ENCODE measurements at regions not wholly inside any gene's neighbourhood (a gene's known extent, or its start where the extent isn't known, plus 50 kb on each side); places are given as distances from the start of the nearest gene placed in this dataset.
"Not testable (repeated sequence)": the region's sequence is repeated elsewhere in the genome, so short reads cannot be mapped to it uniquely, and the experiment has no call there.

GRCh38 chr11:37199082-37199481, 601.0 kb upstream of the RAG2 start:
- no peak overlapping the region for H3K4me3 ChIP-seq (ENCODE audit: insufficient read depth, low read depth, low read length)
- WGBS, 2 experiments: 69 to 79% methylated on average over 1 of the region's 1 CpG
- H3K4me1 ChIP-seq (ENCODE audit: control insufficient read depth, insufficient read depth, low read length): peaks cover 3% of the 10 kb centered on the region
- no peaks in the 10 kb centered on the region for H3K36me3 ChIP-seq (ENCODE audit: control insufficient read depth, insufficient read depth, low read length)
- no peaks in the 10 kb centered on the region for H3K9me3 ChIP-seq (ENCODE audit: control insufficient read depth, low read length)
- no peak overlapping the region for H3K27ac ChIP-seq (ENCODE audit: insufficient read depth, low read depth, low read length, poor library complexity, severe bottlenecking)
- no peaks in the 10 kb centered on the region for H3K27me3 ChIP-seq (ENCODE audit: control insufficient read depth, insufficient read depth, low read length, poor library complexity, severe bottlenecking)

- no peaks in the 10 kb centered on the region for H3K4me1 ChIP-seq (ENCODE audit: control insufficient read depth, insufficient read depth, low read length)
- no peak overlapping the region for H3K4me3 ChIP-seq (ENCODE audit: insufficient read depth, low read depth, low read length)
- no peaks in the 10 kb centered on the region for H3K27me3 ChIP-seq (ENCODE audit: control insufficient read depth, insufficient read depth, low read length, poor library complexity, severe bottlenecking)
- no peak overlapping the region for H3K27ac ChIP-seq (ENCODE audit: insufficient read depth, low read depth, low read length, poor library complexity, severe bottlenecking)
- WGBS, 2 experiments: 41 to 45% methylated on average over 1 of the region's 1 CpG
- H3K36me3 ChIP-seq (ENCODE audit: control insufficient read depth, insufficient read depth, low read length): no peaks in the 10 kb centered on the region
- no peaks in the 10 kb centered on the region for H3K9me3 ChIP-seq (ENCODE audit: control insufficient read depth, low read length)
Measured at GRCh38 chr11:37184326-37184725, 586.3 kb upstream of the RAG2 start.

- Histone ChIP-seq H3K27ac (ENCODE audit: insufficient read depth, low read depth, low read length, poor library complexity, severe bottlenecking) (no peak overlapping the region), H3K27me3 (ENCODE audit: control insufficient read depth, insufficient read depth, low read length, poor library complexity, severe bottlenecking) (no peaks in the 10 kb centered on the region), H3K4me1 (ENCODE audit: control insufficient read depth, insufficient read depth, low read length) (no peaks in the 10 kb centered on the region), H3K4me3 (ENCODE audit: insufficient read depth, low read depth, low read length) (no peak overlapping the region), H3K9me3 (ENCODE audit: control insufficient read depth, low read length) (no peaks in the 10 kb centered on the region), H3K36me3 (ENCODE audit: control insufficient read depth, insufficient read depth, low read length) (no peaks in the 10 kb centered on the region)
- 90 to 93% methylated on average over 5 of the region's 5 CpGs for WGBS, 2 experiments
Measured at GRCh38 chr11:37182031-37182430, 584.0 kb upstream of the RAG2 start.

GRCh38 chr11:37177721-37178120, 579.7 kb upstream of the RAG2 start:
- Histone ChIP-seq H3K9me3 (ENCODE audit: control insufficient read depth, low read length) (no peaks in the 10 kb centered on the region), H3K4me1 (ENCODE audit: control insufficient read depth, insufficient read depth, low read length) (no peaks in the 10 kb centered on the region), H3K27ac (ENCODE audit: insufficient read depth, low read depth, low read length, poor library complexity, severe bottlenecking) (no peak overlapping the region), H3K27me3 (ENCODE audit: control insufficient read depth, insufficient read depth, low read length, poor library complexity, severe bottlenecking) (no peaks in the 10 kb centered on the region), H3K36me3 (ENCODE audit: control insufficient read depth, insufficient read depth, low read length) (no peaks in the 10 kb centered on the region), H3K4me3 (ENCODE audit: insufficient read depth, low read depth, low read length) (no peak overlapping the region)
- 100% methylated on average over 1 of the region's 1 CpG; no CpG with 5 or more reads in 1 of the 2 experiments for WGBS, 2 experiments

GRCh38 chr11:37171451-37171850, 573.4 kb upstream of the RAG2 start:
- no peak overlapping the region for H3K27ac ChIP-seq (ENCODE audit: insufficient read depth, low read depth, low read length, poor library complexity, severe bottlenecking)

GRCh38 chr11:37170311-37170710, 572.3 kb upstream of the RAG2 start:
- Histone ChIP-seq H3K27ac (ENCODE audit: insufficient read depth, low read depth, low read length, poor library complexity, severe bottlenecking) (no peak overlapping the region), H3K27me3 (ENCODE audit: control insufficient read depth, insufficient read depth, low read length, poor library complexity, severe bottlenecking) (no peaks in the 10 kb centered on the region), H3K36me3 (ENCODE audit: control insufficient read depth, insufficient read depth, low read length) (no peaks in the 10 kb centered on the region), H3K4me1 (ENCODE audit: control insufficient read depth, insufficient read depth, low read length) (no peaks in the 10 kb centered on the region), H3K9me3 (ENCODE audit: control insufficient read depth, low read length) (no peaks in the 10 kb centered on the region), H3K4me3 (ENCODE audit: insufficient read depth, low read depth, low read length) (no peak overlapping the region)

More at GRCh38 chr11:37171451-37171850, 573.4 kb upstream of the RAG2 start:
- Histone ChIP-seq H3K4me1 (ENCODE audit: control insufficient read depth, insufficient read depth, low read length) (no peaks in the 10 kb centered on the region), H3K9me3 (ENCODE audit: control insufficient read depth, low read length) (no peaks in the 10 kb centered on the region), H3K36me3 (ENCODE audit: control insufficient read depth, insufficient read depth, low read length) (no peaks in the 10 kb centered on the region), H3K4me3 (ENCODE audit: insufficient read depth, low read depth, low read length) (no peak overlapping the region), H3K27me3 (ENCODE audit: control insufficient read depth, insufficient read depth, low read length, poor library complexity, severe bottlenecking) (no peaks in the 10 kb centered on the region)
- 92 to 94% methylated on average over 2 of the region's 2 CpGs for WGBS, 2 experiments

GRCh38 chr11:37145434-37145833, 547.4 kb upstream of the RAG2 start:
- WGBS, 2 experiments: 87 to 97% methylated on average over 1 of the region's 1 CpG
- H3K4me1 ChIP-seq (ENCODE audit: control insufficient read depth, insufficient read depth, low read length); H3K27me3 ChIP-seq (ENCODE audit: control insufficient read depth, insufficient read depth, low read length, poor library complexity, severe bottlenecking); H3K36me3 ChIP-seq (ENCODE audit: control insufficient read depth, insufficient read depth, low read length); H3K4me3 ChIP-seq (ENCODE audit: insufficient read depth, low read depth, low read length); H3K9me3 ChIP-seq (ENCODE audit: control insufficient read depth, low read length); H3K27ac ChIP-seq (ENCODE audit: insufficient read depth, low read depth, low read length, poor library complexity, severe bottlenecking): not testable (repeated sequence)

- H3K27me3 ChIP-seq (ENCODE audit: control insufficient read depth, insufficient read depth, low read length, poor library complexity, severe bottlenecking): no peaks in the 10 kb centered on the region
- H3K9me3 ChIP-seq (ENCODE audit: control insufficient read depth, low read length): no peaks in the 10 kb centered on the region
- no peak overlapping the region for H3K4me3 ChIP-seq (ENCODE audit: insufficient read depth, low read depth, low read length)
- H3K4me1 ChIP-seq (ENCODE audit: control insufficient read depth, insufficient read depth, low read length): no peaks in the 10 kb centered on the region
- H3K27ac ChIP-seq (ENCODE audit: insufficient read depth, low read depth, low read length, poor library complexity, severe bottlenecking): no peak overlapping the region
- no peaks in the 10 kb centered on the region for H3K36me3 ChIP-seq (ENCODE audit: control insufficient read depth, insufficient read depth, low read length)
Measured at GRCh38 chr11:37142591-37142990, 544.6 kb upstream of the RAG2 start.

GRCh38 chr11:37141707-37142106, 543.7 kb upstream of the RAG2 start:
- H3K9me3 ChIP-seq (ENCODE audit: control insufficient read depth, low read length): no peaks in the 10 kb centered on the region
- H3K27me3 ChIP-seq (ENCODE audit: control insufficient read depth, insufficient read depth, low read length, poor library complexity, severe bottlenecking): no peaks in the 10 kb centered on the region
- H3K27ac ChIP-seq (ENCODE audit: insufficient read depth, low read depth, low read length, poor library complexity, severe bottlenecking): no peak overlapping the region
- WGBS, 2 experiments: 91 to 95% methylated on average over 5 of the region's 5 CpGs
- H3K36me3 ChIP-seq (ENCODE audit: control insufficient read depth, insufficient read depth, low read length): no peaks in the 10 kb centered on the region
- no peaks in the 10 kb centered on the region for H3K4me1 ChIP-seq (ENCODE audit: control insufficient read depth, insufficient read depth, low read length)
- no peak overlapping the region for H3K4me3 ChIP-seq (ENCODE audit: insufficient read depth, low read depth, low read length)

- not testable (repeated sequence) for H3K4me3 ChIP-seq (ENCODE audit: insufficient read depth, low read depth, low read length); H3K27ac ChIP-seq (ENCODE audit: insufficient read depth, low read depth, low read length, poor library complexity, severe bottlenecking); H3K27me3 ChIP-seq (ENCODE audit: control insufficient read depth, insufficient read depth, low read length, poor library complexity, severe bottlenecking); H3K36me3 ChIP-seq (ENCODE audit: control insufficient read depth, insufficient read depth, low read length); H3K4me1 ChIP-seq (ENCODE audit: control insufficient read depth, insufficient read depth, low read length); H3K9me3 ChIP-seq (ENCODE audit: control insufficient read depth, low read length)
- 92 to 98% methylated on average over 6 of the region's 6 CpGs for WGBS, 2 experiments
Measured at GRCh38 chr11:37135606-37136005, 537.6 kb upstream of the RAG2 start.

GRCh38 chr11:37134637-37135036, 536.6 kb upstream of the RAG2 start:
- H3K4me3 ChIP-seq (ENCODE audit: insufficient read depth, low read depth, low read length): no peak overlapping the region

More at GRCh38 chr11:37134637-37135036, 536.6 kb upstream of the RAG2 start:
- Histone ChIP-seq H3K27ac (ENCODE audit: insufficient read depth, low read depth, low read length, poor library complexity, severe bottlenecking) (no peak overlapping the region), H3K36me3 (ENCODE audit: control insufficient read depth, insufficient read depth, low read length) (no peaks in the 10 kb centered on the region), H3K9me3 (ENCODE audit: control insufficient read depth, low read length) (no peaks in the 10 kb centered on the region), H3K27me3 (ENCODE audit: control insufficient read depth, insufficient read depth, low read length, poor library complexity, severe bottlenecking) (no peaks in the 10 kb centered on the region), H3K4me1 (ENCODE audit: control insufficient read depth, insufficient read depth, low read length) (no peaks in the 10 kb centered on the region)
- WGBS, 2 experiments: 50 to 100% methylated on average over 1 to 2 of the region's 2 CpGs
